Suprapubic skin (tissue), 4 donors: ENCODE measurements at regions not wholly inside any gene's neighbourhood (a gene's known extent, or its start where the extent isn't known, plus 50 kb on each side); places are given as distances from the start of the nearest gene placed in this dataset.

Experiments used
- DNase-seq, 2 donors: peaks; one replicate each; pipeline ENCODE4 v3.0.0-alpha.2; 2019; ENCODE audit warnings: low spot score in 2 of 2
- H3K27ac ChIP-seq: fragments of 200-600 bp; sonication (generic); one replicate; pipeline ENCODE4 v1.5.1; 2019
- H3K27me3 ChIP-seq: fragments of 200-600 bp; sonication (generic); one replicate; pipeline ENCODE4 v1.5.1; 2019
- H3K36me3 ChIP-seq: fragments of 200-600 bp; sonication (generic); one replicate; pipeline ENCODE4 v1.5.1; 2019
- H3K4me1 ChIP-seq: fragments of 200-600 bp; sonication (generic); one replicate; pipeline ENCODE4 v1.5.1; 2019
- H3K4me3 ChIP-seq: fragments of 200-600 bp; sonication (generic); one replicate; pipeline ENCODE4 v1.5.1; 2019; ENCODE audit warnings: mild to moderate bottlenecking
- H3K9me3 ChIP-seq: fragments of 200-600 bp; sonication (generic); one replicate; pipeline ENCODE4 v1.5.1; 2019
- CTCF ChIP-seq, 2 donors: fragments of 200-600 bp in 1 of 2; fragments of 450-650 bp in 1 of 2; sonication (generic) in 1 of 2; IDR thresholded peaks; one replicate each; pipeline ENCODE4 v1.5.1; 2016 to 2019; ENCODE audit warnings: antibody characterized with exemption in 2 of 2, mild to moderate bottlenecking in 1 of 2, moderate library complexity in 1 of 2
- EP300 ChIP-seq: sonication (generic); formaldehyde crosslinking; IDR thresholded peaks from one replicate; pipeline ENCODE4 v1.6.1; 2017; ENCODE audit warnings: antibody characterized with exemption
- POLR2A ChIP-seq, 2 donors: fragments of 450-650 bp; IDR thresholded peaks; one replicate each; pipeline ENCODE4 v1.6.1; 2017; ENCODE audit warnings: antibody characterized with exemption in 2 of 2, mild to moderate bottlenecking in 2 of 2, moderate library complexity in 2 of 2
- POLR2AphosphoS5 ChIP-seq, 3 donors: sonication (generic); formaldehyde crosslinking; IDR thresholded peaks; one replicate each; pipeline ENCODE4 v1.6.1; 2017; ENCODE audit warnings: antibody characterized with exemption in 3 of 3
- WGBS: methylation state at CpG from one replicate; pipeline ENCODE4 v1.1.5; 2018; 5-methylcytosine and 5-hydroxymethylcytosine counted together

- H3K27me3 ChIP-seq = peaks cover 4% of the 10 kb centered on the region
- H3K9me3 ChIP-seq = no peaks in the 10 kb centered on the region
- TF ChIP-seq EP300 = no peak
- no peak for TF ChIP-seq CTCF (IDR thresholded peaks at IDR 0.05)
- TF ChIP-seq POLR2AphosphoS5 (IDR thresholded peaks at IDR 0.05) = no peak
- no peak for DNase-seq
- no peaks in the 10 kb centered on the region for H3K4me1 ChIP-seq
- 90% methylated on average over 1 of the region's 1 CpG for WGBS
- H3K36me3 ChIP-seq = no peaks in the 10 kb centered on the region
- H3K27ac ChIP-seq = no peak overlapping the region
- H3K4me3 ChIP-seq = no peak overlapping the region
Measured at GRCh38 chr2:39602616-39603015, 63.1 kb upstream of the TMEM178A start.

GRCh38 chr2:39603436-39603835, 62.3 kb upstream of the TMEM178A start:
- Histone ChIP-seq H3K4me3 (no peak overlapping the region), H3K9me3 (no peaks in the 10 kb centered on the region), H3K4me1 (no peaks in the 10 kb centered on the region), H3K36me3 (no peaks in the 10 kb centered on the region), H3K27me3 (peaks cover 4% of the 10 kb centered on the region), H3K27ac (no peak overlapping the region)
- no peak for TF ChIP-seq EP300
- TF ChIP-seq CTCF (IDR thresholded peaks at IDR 0.05) = no peak
- TF ChIP-seq POLR2AphosphoS5 (IDR thresholded peaks at IDR 0.05) = no peak
- TF ChIP-seq POLR2A (IDR thresholded peaks at IDR 0.05) = no peak
- 22% methylated on average over 2 of the region's 2 CpGs for WGBS
- no peak for DNase-seq

GRCh38 chr2:39604866-39605265, 60.9 kb upstream of the TMEM178A start:
- no peak for DNase-seq
- Histone ChIP-seq H3K36me3 (no peaks in the 10 kb centered on the region), H3K4me3 (no peak overlapping the region), H3K4me1 (no peaks in the 10 kb centered on the region), H3K9me3 (no peaks in the 10 kb centered on the region), H3K27me3 (peaks cover 4% of the 10 kb centered on the region), H3K27ac (no peak overlapping the region)
- WGBS = 88% methylated on average over 4 of the region's 4 CpGs
- TF ChIP-seq CTCF (IDR thresholded peaks at IDR 0.05) (no peak), POLR2AphosphoS5 (IDR thresholded peaks at IDR 0.05) (no peak), EP300 (no peak), POLR2A (IDR thresholded peaks at IDR 0.05) (no peak)

- H3K9me3 ChIP-seq = no peaks in the 10 kb centered on the region
- TF ChIP-seq POLR2AphosphoS5 (IDR thresholded peaks at IDR 0.05) (no peak), POLR2A (IDR thresholded peaks at IDR 0.05) (no peak), CTCF (IDR thresholded peaks at IDR 0.05) (no peak), EP300 (no peak)
- no peak for DNase-seq
- H3K4me3 ChIP-seq = no peak overlapping the region
- H3K27ac ChIP-seq = no peak overlapping the region
- H3K36me3 ChIP-seq = no peaks in the 10 kb centered on the region
- H3K27me3 ChIP-seq = peaks cover 4% of the 10 kb centered on the region
- 87% methylated on average over 4 of the region's 4 CpGs for WGBS
- H3K4me1 ChIP-seq = no peaks in the 10 kb centered on the region
Measured at GRCh38 chr2:39606585-39606984, 59.1 kb upstream of the TMEM178A start.

GRCh38 chr2:39607538-39608262, 58.0 kb upstream of the TMEM178A start:
- Histone ChIP-seq H3K27me3 (peaks cover 4% of the 10 kb centered on the region), H3K27ac (no peak overlapping the region), H3K9me3 (no peaks in the 10 kb centered on the region), H3K4me3 (no peak overlapping the region), H3K4me1 (no peaks in the 10 kb centered on the region), H3K36me3 (no peaks in the 10 kb centered on the region)
- no peak for DNase-seq
- TF ChIP-seq EP300 = no peak
- no peak for TF ChIP-seq CTCF (IDR thresholded peaks at IDR 0.05)
- TF ChIP-seq POLR2AphosphoS5 (IDR thresholded peaks at IDR 0.05) = no peak
- TF ChIP-seq POLR2A (IDR thresholded peaks at IDR 0.05) = no peak
- WGBS = 87% methylated on average over 4 of the region's 4 CpGs
